H1 (cell line): ENCODE measurements at regions not wholly inside any gene's neighbourhood (a gene's known extent, or its start where the extent isn't known, plus 50 kb on each side); places are given as distances from the start of the nearest gene placed in this dataset.

ENCODE experiments used
- CTCF ChIA-PET: fragments of 300-600 bp; sonication (Branson Sonifier 250); formaldehyde crosslinking; loops from one replicate; lab custom pipeline; 2021; ENCODE audit not compliant: partially characterized antibody; lab: Charles Lee
- POLR2A ChIA-PET: fragments of 300-600 bp; sonication (Branson Sonifier 250); formaldehyde crosslinking; loops from one replicate; lab custom pipeline; 2021; ENCODE audit warnings: inconsistent platforms; ENCODE audit not compliant: partially characterized antibody; lab: Charles Lee
- DNase-seq, 2 experiments: peaks; one replicate each; pipeline versions ENCODE4 v3.0.0 to v3.0.0-alpha.2; 2010 to 2022; ENCODE audit warnings: low spot score in 2 of 2, low read depth in 1 of 2, mixed read lengths in 1 of 2
- FAIRE-seq: peaks from 2 replicates; lab custom pipeline; 2011; peaks lifted over from hg19 to GRCh38; lab: Jason Lieb, UNC
- H2AFZ ChIP-seq: 2 replicates; pipeline ENCODE4 v1.8.1; 2012; ENCODE audit warnings: low read length, inconsistent platforms
- H2AK5ac ChIP-seq: 2 replicates; pipeline ENCODE4 v1.6.1; 2013; ENCODE audit warnings: low read depth, low read length
- H2BK120ac ChIP-seq: replicated peaks from 2 replicates; pipeline ENCODE3; 2013; ENCODE audit warnings: low read depth, low read length, inconsistent platforms
- H2BK12ac ChIP-seq: 2 replicates; pipeline ENCODE4 v1.6.1; 2013; ENCODE audit warnings: low read depth, low read length
- H2BK15ac ChIP-seq: 2 replicates; pipeline ENCODE4 v1.6.1; 2013; ENCODE audit warnings: low read length
- H2BK20ac ChIP-seq: 2 replicates; pipeline ENCODE4 v1.6.1; 2013; ENCODE audit warnings: low read length
- H2BK5ac ChIP-seq: 2 replicates; pipeline ENCODE4 v1.6.1; 2013; ENCODE audit warnings: low read depth, low read length
- H3K14ac ChIP-seq: 2 replicates; pipeline ENCODE4 v1.6.1; 2013; ENCODE audit warnings: inconsistent platforms; ENCODE audit not compliant: insufficient read length
- H3K18ac ChIP-seq: 2 replicates; pipeline ENCODE4 v1.6.1; 2013; ENCODE audit warnings: low read length; ENCODE audit errors: extremely low read depth
- H3K23ac ChIP-seq: 2 replicates; pipeline ENCODE4 v1.6.1; 2013; ENCODE audit warnings: inconsistent platforms; ENCODE audit not compliant: insufficient read length
- H3K23me2 ChIP-seq: 2 replicates; pipeline ENCODE4 v1.6.1; 2013; ENCODE audit warnings: low read depth, low read length
- H3K27ac ChIP-seq: 2 replicates; pipeline ENCODE4 v1.6.1; 2011; ENCODE audit warnings: low read depth, low read length, inconsistent platforms
- H3K27me3 ChIP-seq, 4 experiments: replicated peaks in 1 of 4; 1 replicate in 1 of 4; 2 replicates in 3 of 4; pipeline versions ENCODE4 v1.6.1 to v1.8.1; 2011 to 2013; ENCODE audit warnings: low read length in 3 of 4, mild to moderate bottlenecking in 3 of 4, inconsistent platforms in 2 of 4, mixed read lengths in 2 of 4, moderate library complexity in 1 of 4; ENCODE audit not compliant: control insufficient read depth in 3 of 4, insufficient read depth in 3 of 4; ENCODE audit errors: extremely low read depth in 1 of 4
- H3K36me3 ChIP-seq, 4 experiments: 2 replicates each; pipeline versions ENCODE4 v1.6.1 to v1.8.1; 2011 to 2013; ENCODE audit warnings: mild to moderate bottlenecking in 4 of 4, low read length in 3 of 4, moderate library complexity in 2 of 4, control low read depth in 1 of 4, inconsistent platforms in 1 of 4; ENCODE audit not compliant: insufficient read depth in 4 of 4, control insufficient read depth in 2 of 4
- H3K4ac ChIP-seq: replicated peaks from 2 replicates; pipeline ENCODE3; 2013; ENCODE audit warnings: low read length, low read depth, mixed read lengths, inconsistent platforms; ENCODE audit not compliant: insufficient read length
- H3K4me1 ChIP-seq, 4 experiments: replicated peaks in 1 of 4; 1 replicate in 1 of 4; 2 replicates in 3 of 4; pipeline versions ENCODE4 v1.6.1 to v1.8.1; 2011 to 2013; ENCODE audit warnings: low read length in 3 of 4, inconsistent platforms in 2 of 4, mixed read lengths in 1 of 4; ENCODE audit not compliant: insufficient read depth in 4 of 4, control insufficient read depth in 3 of 4
- H3K4me2 ChIP-seq, 2 experiments: 2 replicates each; pipeline versions ENCODE4 v1.6.1 to v1.8.1; 2011 to 2013; ENCODE audit warnings: low read depth in 2 of 2, low read length in 2 of 2, control low read depth in 1 of 2, inconsistent platforms in 1 of 2, mild to moderate bottlenecking in 1 of 2; ENCODE audit not compliant: insufficient read depth in 1 of 2
- H3K4me3 ChIP-seq, 4 experiments: fragments of 200-600, 300-600 bp in 1 of 4; sonication (generic), shearing (Covaris generic), sonication (Bioruptor Twin) in 1 of 4; 2 replicates each; pipeline versions ENCODE4 v1.5.1 to v1.8.1; 2011 to 2016; ENCODE audit warnings: low read length in 4 of 4, low read depth in 3 of 4, control low read depth in 2 of 4, inconsistent platforms in 2 of 4, mild to moderate bottlenecking in 2 of 4, mixed read lengths in 1 of 4, moderate library complexity in 1 of 4; ENCODE audit not compliant: insufficient read depth in 2 of 4; ENCODE audit errors: extremely low read depth in 1 of 4
- H3K56ac ChIP-seq: replicated peaks from 2 replicates; pipeline ENCODE3; 2013; ENCODE audit warnings: low read depth, mild to moderate bottlenecking, mixed read lengths, low read length, inconsistent platforms; ENCODE audit not compliant: insufficient read length
- H3K79me1 ChIP-seq: 2 replicates; pipeline ENCODE4 v1.6.1; 2013; ENCODE audit warnings: low read depth, low read length, control low read depth
- H3K79me2 ChIP-seq, 2 experiments: 2 replicates each; pipeline versions ENCODE4 v1.6.1 to v1.8.1; 2012 to 2013; ENCODE audit warnings: low read length in 2 of 2, mild to moderate bottlenecking in 2 of 2, inconsistent platforms in 1 of 2; ENCODE audit not compliant: insufficient read depth in 2 of 2, control insufficient read depth in 1 of 2
- H3K9ac ChIP-seq, 4 experiments: replicated peaks in 1 of 4; 1 replicate in 1 of 4; 2 replicates in 3 of 4; pipeline versions ENCODE4 v1.6.1 to v1.8.1; 2011 to 2013; ENCODE audit warnings: low read depth in 3 of 4, low read length in 3 of 4, control low read depth in 2 of 4, mild to moderate bottlenecking in 2 of 4, moderate library complexity in 2 of 4, inconsistent platforms in 1 of 4; ENCODE audit errors: extremely low read depth in 1 of 4
- H3K9me3 ChIP-seq, 2 experiments: 2 replicates each; pipeline versions ENCODE4 v1.6.1 to v1.8.1; 2012 to 2013; ENCODE audit warnings: mild to moderate bottlenecking in 2 of 2, moderate library complexity in 2 of 2, control low read depth in 1 of 2, inconsistent platforms in 1 of 2, low read depth in 1 of 2, low read length in 1 of 2, mixed read lengths in 1 of 2; ENCODE audit not compliant: insufficient read depth in 2 of 2
- H4K20me1 ChIP-seq, 2 experiments: replicated peaks in 1 of 2; 2 replicates each; pipeline versions ENCODE3 to v1.8.1; 2011 to 2013; ENCODE audit warnings: inconsistent platforms in 2 of 2, low read length in 2 of 2, mild to moderate bottlenecking in 1 of 2; ENCODE audit not compliant: insufficient read depth in 2 of 2, control insufficient read depth in 1 of 2
- H4K5ac ChIP-seq: 2 replicates; pipeline ENCODE4 v1.6.1; 2013; ENCODE audit warnings: low read length, low read depth, mixed read lengths, inconsistent platforms; ENCODE audit not compliant: insufficient read length
- H4K8ac ChIP-seq: 2 replicates; pipeline ENCODE4 v1.8.0; 2013; ENCODE audit warnings: mild to moderate bottlenecking, moderate library complexity, low read length, inconsistent platforms; ENCODE audit not compliant: insufficient read depth; ENCODE audit errors: extremely low read depth
- H4K91ac ChIP-seq: replicated peaks from 2 replicates; pipeline ENCODE3; 2013; ENCODE audit warnings: low read length, mixed read lengths, inconsistent platforms; ENCODE audit not compliant: insufficient read length
- CEBPB ChIP-seq: IDR thresholded peaks from 2 replicates; pipeline ENCODE4 v1.6.1; 2012; ENCODE audit warnings: low read depth, low read length
- CREB1 ChIP-seq: IDR thresholded peaks from 2 replicates; pipeline ENCODE4 v1.6.1; 2012; ENCODE audit warnings: inconsistent platforms
- GABPA ChIP-seq: IDR thresholded peaks from 2 replicates; pipeline ENCODE4 v1.6.1; 2011; ENCODE audit warnings: mild to moderate bottlenecking, low read length, moderate library complexity, borderline replicate concordance; ENCODE audit not compliant: insufficient read depth
- RAD21 ChIP-seq, 2 experiments: IDR thresholded peaks in 1 of 2; conservative IDR thresholded peaks in 1 of 2; 2 replicates each; pipeline ENCODE4 v1.6.1; 2011; ENCODE audit warnings: low read depth in 2 of 2, low read length in 2 of 2, improper control_type of control experiment in 1 of 2, inconsistent platforms in 1 of 2, mild to moderate bottlenecking in 1 of 2, moderate library complexity in 1 of 2
- SAP30 ChIP-seq: fragments of 300-600 bp; sonication (generic); IDR thresholded peaks from 2 replicates; pipeline ENCODE4 v1.7.1; 2012; ENCODE audit warnings: low read length, moderate library complexity, mild to moderate bottlenecking, inconsistent platforms; ENCODE audit not compliant: insufficient read depth, insufficient replicate concordance
- SIRT6 ChIP-seq: IDR thresholded peaks from one replicate; pipeline ENCODE4 v1.7.1; 2012; ENCODE audit warnings: low read length, inconsistent platforms
- SIX5 ChIP-seq: IDR thresholded peaks from 2 replicates; pipeline ENCODE4 v1.6.1; 2011; ENCODE audit warnings: mild to moderate bottlenecking, low read depth, low read length
- TAF1 ChIP-seq: IDR thresholded peaks from 2 replicates; pipeline ENCODE4 v1.6.1; 2011; ENCODE audit warnings: mild to moderate bottlenecking, low read depth, low read length
- YY1 ChIP-seq: IDR thresholded peaks from 2 replicates; pipeline ENCODE4 v1.6.1; 2011; ENCODE audit warnings: low read depth, mild to moderate bottlenecking, low read length
- WGBS, 2 experiments: shearing (Covaris generic) in 1 of 2; methylation state at CpG; one replicate each; pipeline versions ENCODE4 v1.1.6 to v1.1.7; 2013 to 2015; ENCODE audit warnings: low lambda C conversion rate in 2 of 2, mixed read lengths in 2 of 2, inconsistent platforms in 1 of 2, low coverage in 1 of 2, missing lambda C conversion rate in 1 of 2; ENCODE audit not compliant: insufficient replicate concordance in 2 of 2, insufficient coverage in 1 of 2, insufficient read length in 1 of 2; ENCODE audit errors: extremely low coverage in 1 of 2, missing lambda C conversion rate in 1 of 2; 5-methylcytosine and 5-hydroxymethylcytosine counted together

DNA sequence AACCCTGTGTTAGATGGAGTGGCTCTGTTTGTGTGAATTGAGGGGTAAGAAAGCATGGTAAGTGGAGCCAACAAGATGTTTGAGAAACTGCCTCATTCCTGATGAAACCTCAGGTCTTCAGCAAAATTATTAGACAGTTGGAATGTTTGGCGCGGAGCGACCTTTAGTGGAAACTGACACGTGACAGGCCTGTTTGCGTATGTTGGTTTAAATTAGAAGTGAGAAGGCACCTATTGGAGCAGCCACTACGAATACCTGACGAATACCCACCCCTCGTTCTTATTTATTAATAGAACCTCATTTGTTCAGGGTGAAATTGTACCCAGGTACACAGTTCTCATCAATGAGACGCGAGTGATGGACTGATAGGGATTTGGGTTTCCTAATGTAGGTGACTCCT lies 63.2 kb upstream of the MIR17HG start:
- no peaks in the 10 kb centered on the region for H4K20me1 ChIP-seq
- no peak overlapping the region for H2AFZ ChIP-seq
- no peak overlapping the region for H3K14ac ChIP-seq
- no peak overlapping the region for H3K18ac ChIP-seq
- no peak overlapping the region for H2BK20ac ChIP-seq
- POLR2A ChIA-PET = no interaction called here
- H2BK120ac ChIP-seq = no peak overlapping the region
- no peaks in the 10 kb centered on the region for H3K9me3 ChIP-seq
- FAIRE-seq = no peak
- H3K4ac ChIP-seq = no peak overlapping the region
- DNase-seq = no peak
- H4K8ac ChIP-seq = no peak overlapping the region
- H3K23ac ChIP-seq = no peak overlapping the region
- H3K27me3 ChIP-seq = no peaks in the 10 kb centered on the region
- no peaks in the 10 kb centered on the region for H3K79me1 ChIP-seq
- no peak overlapping the region for H2AK5ac ChIP-seq
- TF ChIP-seq RAD21 (IDR thresholded peaks at IDR 0.05 in 1 of 2, conservative IDR thresholded peaks at IDR 0.05 in 1 of 2; ENCODE audit: low read depth in 2 of 2, low read length in 2 of 2) (no peak), SIRT6 (no peak), SAP30 (no peak), SIX5 (no peak), CEBPB (no peak), GABPA (no peak), CREB1 (no peak), YY1 (no peak), TAF1 (no peak)
- TF ChIP-seq, all 59 proteins: peak for 0
- no peak overlapping the region for H3K4me2 ChIP-seq
- no peak overlapping the region for H3K56ac ChIP-seq
- no peak overlapping the region for H2BK5ac ChIP-seq
- no peak overlapping the region for H2BK15ac ChIP-seq
- 93% methylated on average over 10 of the region's 10 CpGs; no CpG with 5 or more reads in 1 of the 2 experiments for WGBS, 2 experiments
- H3K36me3 ChIP-seq = no peaks in the 10 kb centered on the region
- H4K91ac ChIP-seq = no peak overlapping the region
- CTCF ChIA-PET = no interaction called here
- no peaks in the 10 kb centered on the region for H3K23me2 ChIP-seq
- H3K4me3 ChIP-seq = no peak overlapping the region
- H3K9ac ChIP-seq = no peak overlapping the region
- no peak overlapping the region for H3K27ac ChIP-seq
- no peak overlapping the region for H4K5ac ChIP-seq
- no peaks in the 10 kb centered on the region for H3K4me1 ChIP-seq
- H2BK12ac ChIP-seq = no peak overlapping the region
- H3K79me2 ChIP-seq = no peaks in the 10 kb centered on the region
